Raji (cell line): ENCODE measurements at regions not wholly inside any gene's neighbourhood (a gene's known extent, or its start where the extent isn't known, plus 50 kb on each side); places are given as distances from the start of the nearest gene placed in this dataset.

Experiments
- POLR2A ChIP-seq: IDR thresholded peaks from 2 replicates; pipeline ENCODE4 v1.6.1; 2011; ENCODE audit warnings: low read depth, low read length, control low read depth; ENCODE audit not compliant: insufficient read depth

- TF ChIP-seq POLR2A, result no peak
Measured at GRCh38 chr2:7566382-7566881, 649.2 kb downstream of the RNF144A start.

DNA sequence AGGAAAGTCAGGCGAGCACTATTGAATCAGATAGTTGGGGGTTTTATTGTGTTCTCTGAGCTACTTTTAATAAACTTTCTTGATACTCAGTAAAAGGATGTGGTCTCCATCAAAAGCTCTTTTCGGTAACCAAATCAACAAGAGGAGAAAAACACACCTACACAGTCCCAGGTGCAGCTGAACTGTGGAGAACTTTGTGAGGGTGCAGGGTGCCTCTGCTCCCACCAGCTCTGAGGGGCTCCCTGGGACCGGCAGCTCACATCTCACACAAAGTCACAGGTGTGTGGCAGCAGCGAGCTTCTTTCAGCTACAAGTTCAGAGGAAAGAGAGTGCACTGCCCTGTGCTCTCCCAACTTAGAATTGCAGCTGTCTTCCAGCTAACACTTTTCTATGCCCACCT lies 650.4 kb downstream of the RNF144A start:
- TF ChIP-seq POLR2A, result no peak

- TF ChIP-seq POLR2A, result no peak
Measured at GRCh38 chr2:7570247-7570646, 653.0 kb downstream of the RNF144A start.

DNA sequence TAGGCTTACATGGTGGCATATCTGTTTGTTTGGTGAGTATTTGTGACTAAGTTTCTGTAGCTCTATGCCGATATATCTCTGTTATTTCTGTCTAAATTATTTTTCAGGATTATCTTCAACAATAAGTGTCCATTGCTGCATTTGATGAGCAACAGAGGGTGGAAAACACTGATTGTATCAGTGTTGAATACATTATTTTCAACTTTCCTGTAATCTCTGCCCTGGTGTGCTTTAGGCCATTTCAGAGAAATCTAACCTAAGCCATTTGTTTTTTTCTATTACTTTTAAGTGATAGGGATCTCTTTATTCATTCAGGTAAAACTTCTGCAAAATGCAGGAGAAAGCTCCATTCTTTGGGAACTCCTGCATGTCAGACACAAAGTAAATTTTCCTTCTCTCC lies 654.5 kb downstream of the RNF144A start:
- no peak for TF ChIP-seq POLR2A

DNA sequence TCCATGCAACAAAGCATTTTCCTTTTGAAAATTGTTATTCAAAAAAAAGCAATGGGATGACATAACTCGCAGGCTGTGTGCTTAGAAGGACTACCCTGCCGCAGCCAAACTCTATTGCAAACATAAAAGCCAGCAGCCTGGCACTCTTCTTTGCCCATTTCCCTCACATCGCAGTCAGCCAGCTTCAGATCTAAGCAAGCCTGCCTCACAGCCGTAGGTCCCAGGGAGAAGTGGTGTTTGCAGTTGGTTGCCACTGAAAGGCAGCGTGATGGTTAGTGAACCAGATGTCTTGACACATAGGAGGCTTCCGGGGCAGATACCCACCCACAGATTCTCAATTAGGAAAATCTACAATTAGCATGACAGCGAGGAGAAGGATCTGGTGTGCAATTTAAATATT lies 655.2 kb downstream of the RNF144A start:
- TF ChIP-seq POLR2A, result no peak

- no peak for TF ChIP-seq POLR2A
Measured at GRCh38 chr2:7573166-7573825, 656.1 kb downstream of the RNF144A start.

DNA sequence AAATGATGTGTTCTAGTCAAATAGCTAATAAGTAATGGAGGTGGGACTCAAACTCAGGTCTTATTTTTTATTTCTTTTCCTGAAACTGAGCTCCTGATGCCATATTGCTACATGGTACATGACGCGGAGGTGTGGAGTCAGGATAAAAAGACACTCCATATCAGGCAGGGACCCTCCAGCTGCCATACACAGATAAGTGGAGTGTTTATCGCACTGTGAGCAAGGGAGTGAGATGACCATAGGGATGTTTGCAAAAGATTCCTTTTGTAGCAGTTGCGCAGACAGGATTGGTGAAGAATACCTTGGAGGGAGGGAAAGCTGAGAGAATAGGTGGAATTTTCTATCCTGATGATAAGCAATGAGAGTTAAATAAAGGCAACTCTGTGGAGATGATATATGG lies 657.2 kb downstream of the RNF144A start:
- TF ChIP-seq POLR2A, result no peak

DNA sequence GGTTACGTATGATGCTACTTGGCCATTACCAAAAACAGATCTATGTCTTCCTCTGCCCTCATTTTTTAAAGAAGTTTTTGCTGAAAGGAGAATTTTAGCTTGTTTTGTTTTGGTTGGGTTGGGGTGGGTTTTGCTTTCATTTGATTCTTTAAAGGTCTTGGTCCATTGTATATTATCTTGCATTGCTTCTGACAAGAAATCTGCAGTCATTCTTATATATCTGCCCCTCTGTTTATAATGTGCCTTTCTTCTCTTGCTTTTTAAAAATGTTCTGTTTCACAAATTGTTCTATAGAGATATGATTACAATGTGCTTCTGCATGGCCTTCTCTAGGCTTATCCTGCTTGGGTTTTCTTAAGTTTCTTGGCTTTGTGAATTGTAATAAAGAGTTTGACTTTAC lies 660.6 kb downstream of the RNF144A start:
- TF ChIP-seq POLR2A, result no peak

DNA sequence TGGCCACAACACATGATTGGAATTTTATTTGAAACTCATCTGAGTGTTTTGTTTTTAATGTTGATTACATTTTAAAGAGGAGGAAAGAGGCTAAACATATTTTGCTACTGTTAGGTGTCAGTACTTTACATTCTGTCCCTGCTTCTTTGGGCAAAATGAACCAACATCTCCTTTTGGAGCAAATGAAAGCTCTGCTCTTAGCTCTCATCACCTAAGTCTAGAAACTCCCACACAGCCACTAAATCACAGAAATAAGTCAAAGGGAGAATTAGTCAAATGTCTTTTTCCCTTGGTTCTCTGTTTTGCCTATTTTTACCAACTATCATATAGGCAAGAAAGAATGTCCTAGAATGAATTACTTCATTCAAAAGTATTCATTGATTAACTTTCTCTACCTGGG lies 666.8 kb downstream of the RNF144A start:
- TF ChIP-seq POLR2A, result no peak

DNA sequence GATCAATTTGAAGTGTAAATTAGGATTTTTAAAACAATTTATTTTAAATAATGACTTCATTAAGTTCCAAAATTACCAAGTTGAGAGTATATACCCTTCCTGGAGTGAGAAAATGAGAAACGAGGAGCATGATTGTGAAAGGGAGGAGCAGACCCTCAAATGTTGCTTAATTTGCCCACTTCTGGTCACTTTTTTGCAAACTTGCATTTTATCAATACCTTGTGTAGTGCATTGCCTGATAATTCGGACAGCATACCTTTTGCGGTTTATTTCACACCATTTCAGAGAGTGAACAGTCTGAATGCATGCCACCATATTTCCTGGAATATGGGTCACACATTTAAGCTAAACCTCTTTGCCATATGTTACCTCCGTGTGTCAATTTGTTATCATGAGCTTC lies 669.7 kb downstream of the RNF144A start:
- TF ChIP-seq POLR2A, result no peak

- TF ChIP-seq POLR2A, result no peak
Measured at GRCh38 chr2:7588295-7588694, 671.1 kb downstream of the RNF144A start.

DNA sequence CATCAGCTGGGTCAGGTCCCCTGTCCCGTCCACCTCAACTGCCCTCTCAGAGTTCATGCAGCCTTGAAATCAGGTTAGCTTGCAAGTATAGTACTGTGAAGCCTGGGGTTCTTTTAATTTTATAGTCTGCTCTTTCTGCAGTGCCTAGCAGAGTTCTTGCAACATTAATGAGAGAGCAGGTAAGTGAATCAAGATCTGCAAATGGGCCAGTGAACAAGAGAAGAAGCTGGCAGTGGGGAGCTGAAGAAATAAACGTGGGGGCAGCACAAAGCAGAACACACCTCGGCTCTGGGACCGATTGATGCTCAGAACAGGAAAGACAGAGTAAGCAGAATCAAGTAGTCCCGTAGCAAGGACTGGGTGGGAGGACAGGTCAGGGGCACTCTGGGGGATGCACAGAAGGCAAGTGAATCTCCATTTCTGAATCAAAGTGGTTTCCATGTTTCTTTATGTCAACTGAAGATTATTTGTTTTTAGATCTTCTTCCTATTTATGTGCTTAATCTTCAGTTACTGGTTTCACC lies 675.5 kb downstream of the RNF144A start:
- no peak for TF ChIP-seq POLR2A

GRCh38 chr2:7593360-7593759 lies 676.1 kb downstream of the RNF144A start:
- TF ChIP-seq POLR2A, result no peak

DNA sequence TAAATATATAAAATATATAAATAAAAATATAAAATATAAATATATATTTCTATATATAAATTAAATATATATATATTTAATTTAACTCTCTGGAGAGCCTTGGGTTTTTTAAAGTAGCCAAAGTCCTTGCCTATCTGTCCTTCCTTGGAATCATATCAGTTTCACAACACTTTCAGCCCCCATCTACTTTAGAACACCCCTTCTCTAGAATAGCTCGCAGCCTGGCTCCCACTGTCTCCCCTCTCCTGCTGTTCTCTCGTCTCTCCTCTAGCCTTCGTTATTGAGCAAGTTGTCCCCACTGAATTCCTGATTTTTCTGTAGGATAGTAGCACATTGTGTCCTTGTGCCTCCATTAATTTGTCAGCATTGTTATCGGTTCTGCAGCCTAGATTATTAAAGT lies 677.0 kb downstream of the RNF144A start:
- no peak for TF ChIP-seq POLR2A

GRCh38 chr2:7595206-7595605 lies 678.0 kb downstream of the RNF144A start:
- TF ChIP-seq POLR2A, result no peak

- TF ChIP-seq POLR2A, result no peak
Measured at GRCh38 chr2:7598402-7598801, 681.2 kb downstream of the RNF144A start.
